COLO668 (cell line): ENCODE measurements at regions not wholly inside any gene's neighbourhood (a gene's known extent, or its start where the extent isn't known, plus 50 kb on each side); places are given as distances from the start of the nearest gene placed in this dataset.
"Not testable (repeated sequence)": the region's sequence is repeated elsewhere in the genome, so short reads cannot be mapped to it uniquely, and the experiment has no call there.

Experiments
- DNase-seq: peaks from one replicate; lab custom pipeline; 2025; ENCODE audit not compliant: unreplicated experiment; lab: John Stamatoyannopoulos, UW

DNA sequence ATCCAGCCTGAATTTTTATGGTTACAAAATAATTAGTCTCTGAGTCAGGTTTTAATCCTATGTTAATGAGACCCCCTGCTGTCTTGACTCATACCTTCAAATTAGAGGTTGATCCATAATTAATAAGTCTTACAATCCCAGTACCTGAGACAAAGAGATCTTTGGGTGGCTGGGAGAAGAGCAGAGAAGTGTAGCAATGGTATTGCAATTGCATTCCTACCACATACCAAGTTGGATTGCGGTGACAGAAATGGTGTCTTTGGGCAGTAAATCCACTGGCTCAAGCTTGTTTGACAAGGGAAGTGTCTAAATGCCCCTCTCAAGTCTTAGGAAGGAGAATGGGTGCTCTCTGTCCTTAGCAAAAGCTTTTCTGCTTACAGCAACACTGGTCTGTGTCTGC lies 150.4 kb downstream of the BTBD3 start:
- DNase-seq = no peak

- DNase-seq = no peak
These were observed 151.5 kb downstream of the BTBD3 start for GRCh38 chr20:12069181-12069580.

DNA sequence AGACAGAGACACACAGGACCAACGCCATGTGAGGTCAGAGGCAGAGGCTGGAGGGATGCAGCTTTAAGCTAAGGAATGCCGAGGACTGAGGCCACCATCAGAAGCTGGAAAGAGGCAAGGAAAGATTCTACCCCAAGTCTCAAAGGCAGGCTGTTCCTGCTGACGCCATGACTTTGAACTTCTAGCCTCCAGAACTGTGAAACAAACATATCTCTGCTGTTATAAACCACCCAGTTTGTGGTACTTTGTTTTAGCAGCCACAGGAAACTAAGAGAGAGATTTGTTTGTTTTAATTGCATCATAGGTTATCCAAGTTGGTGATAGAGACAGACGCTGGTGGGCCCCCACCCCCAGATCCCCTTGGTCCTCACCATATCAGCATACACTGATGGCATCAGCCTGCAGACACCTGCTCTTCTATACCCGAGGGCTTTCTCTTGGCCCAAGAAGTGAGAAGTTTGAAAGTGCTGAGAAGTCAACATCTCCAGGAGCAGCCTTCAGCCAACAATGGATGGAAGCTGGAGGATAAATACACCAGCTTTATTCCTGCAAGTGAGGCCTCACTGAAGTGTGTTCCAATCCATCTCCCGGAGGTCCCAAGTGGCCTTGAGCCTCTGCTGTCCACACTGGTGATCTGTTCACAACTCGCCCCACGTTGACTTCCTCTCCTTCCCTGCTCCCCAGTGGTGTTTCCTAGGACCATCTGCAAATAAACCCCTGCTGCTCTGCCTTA lies 154.7 kb downstream of the BTBD3 start:
- no peak for DNase-seq

DNA sequence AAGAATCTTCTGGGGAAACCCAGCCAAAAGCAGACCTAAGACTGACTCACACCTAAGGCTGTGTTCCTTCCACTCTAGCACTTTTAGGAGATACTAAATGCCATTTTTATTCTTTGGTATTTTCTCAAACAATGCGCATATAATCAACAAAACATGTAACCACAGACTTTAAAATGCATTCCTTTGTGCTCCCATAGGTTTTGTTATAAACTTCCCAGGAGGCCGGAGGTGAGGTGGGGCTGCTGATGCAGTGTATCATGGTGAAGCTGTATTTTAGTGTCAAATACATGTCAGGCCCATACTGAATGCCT lies 155.2 kb downstream of the BTBD3 start:
- DNase-seq = no peak

GRCh38 chr20:12074111-12074655 lies 156.5 kb downstream of the BTBD3 start:
- no peak for DNase-seq

GRCh38 chr20:12076200-12076599 lies 158.5 kb downstream of the BTBD3 start:
- no peak for DNase-seq

DNA sequence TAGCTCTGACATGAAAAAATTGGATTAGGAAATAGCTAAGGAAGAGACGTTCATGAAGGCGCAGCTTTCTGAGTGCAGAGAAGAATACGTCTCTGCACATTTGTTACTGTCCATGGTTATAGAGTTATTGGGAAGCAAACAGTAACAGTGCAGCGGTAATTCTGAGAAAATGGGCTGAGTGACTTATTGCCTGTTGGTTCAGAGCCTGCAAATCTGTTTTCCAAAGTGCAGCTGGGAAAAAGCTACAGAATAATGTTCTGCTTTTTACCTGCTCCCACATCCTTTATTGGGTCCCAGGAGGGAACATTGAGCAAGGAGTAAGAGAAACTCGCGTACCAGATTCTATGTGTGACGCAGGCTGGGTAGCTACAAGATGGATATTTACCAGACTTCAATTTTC lies 160.2 kb downstream of the BTBD3 start:
- DNase-seq = no peak

DNA sequence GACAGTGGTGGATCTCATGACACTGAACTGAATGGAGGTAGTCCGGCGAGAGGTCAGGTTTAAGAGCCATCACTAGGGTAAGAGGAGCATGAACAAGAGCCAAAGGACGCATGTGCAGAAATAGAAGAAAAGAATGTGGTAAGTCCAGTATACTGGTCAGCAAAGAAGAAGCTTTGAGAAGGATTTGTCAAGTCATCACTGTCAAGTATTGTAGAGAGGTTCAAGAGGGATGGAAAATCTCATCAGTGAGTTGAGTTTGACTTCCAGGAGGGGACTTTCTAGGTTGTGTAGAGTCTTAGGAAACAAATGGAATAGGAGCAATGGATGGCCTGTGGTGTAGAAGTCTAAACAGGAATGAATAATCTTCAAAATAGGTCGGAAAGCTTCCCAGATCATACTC lies 161.8 kb downstream of the BTBD3 start:
- DNase-seq = no peak

- no peak for DNase-seq
These were observed 165.6 kb downstream of the BTBD3 start for GRCh38 chr20:12083269-12083668.

GRCh38 chr20:12084482-12084881 lies 166.8 kb downstream of the BTBD3 start:
- no peak for DNase-seq

DNA sequence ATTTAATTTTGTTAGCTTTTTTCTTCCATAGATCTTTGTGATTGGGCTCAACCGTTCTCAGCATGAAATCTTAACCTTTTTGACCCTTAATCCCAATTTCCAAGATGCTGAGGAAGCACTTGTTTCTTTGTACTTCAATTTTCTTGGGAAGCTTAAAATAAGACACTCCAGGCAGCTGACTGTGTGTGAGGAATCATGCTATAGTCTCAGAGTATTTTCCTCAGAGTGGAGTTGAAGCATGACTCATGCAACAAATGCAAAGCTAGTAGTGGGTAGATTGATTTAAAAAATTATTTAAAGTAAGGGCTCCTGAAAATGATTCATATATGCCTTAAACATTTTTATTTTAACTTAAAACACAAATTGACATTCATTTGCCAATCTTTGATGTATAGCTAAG lies 168.7 kb downstream of the BTBD3 start:
- no peak for DNase-seq

- no peak for DNase-seq
These were observed 173.2 kb downstream of the BTBD3 start for GRCh38 chr20:12090920-12091319.

DNA sequence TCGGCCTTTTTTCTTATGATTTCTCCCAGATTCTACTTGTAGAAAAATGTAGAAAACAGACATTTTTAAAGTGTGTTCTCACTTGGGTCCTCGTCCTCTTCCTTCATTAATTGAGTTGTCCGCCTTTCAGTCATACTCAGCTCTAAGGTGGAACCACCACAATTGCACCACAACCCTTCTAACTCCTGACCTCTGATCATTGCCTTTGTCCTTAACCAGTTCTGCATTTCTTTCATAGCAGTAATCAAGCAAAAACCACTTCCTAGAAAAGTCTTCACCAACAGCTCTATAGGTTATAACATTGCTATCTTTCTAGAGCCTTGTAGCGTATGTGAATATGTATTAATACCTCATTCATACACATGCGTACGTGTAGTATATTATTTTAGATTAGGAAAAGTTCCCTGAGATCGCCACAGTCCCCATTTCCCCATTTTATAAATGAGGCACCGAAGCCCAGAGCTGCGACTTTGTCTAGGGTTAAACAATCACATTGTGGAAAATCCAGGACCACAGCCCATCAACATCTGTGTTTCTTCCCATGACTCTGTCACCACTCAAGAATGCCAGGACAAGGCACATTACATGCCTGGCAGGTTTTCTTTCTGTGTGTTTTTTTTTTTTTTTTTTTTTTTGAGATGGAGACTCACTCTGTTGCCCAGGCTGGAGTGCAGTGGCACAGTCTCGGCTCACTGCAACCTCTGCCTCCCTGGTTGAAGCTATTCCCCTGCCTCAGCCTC lies 175.5 kb downstream of the BTBD3 start:
- no peak for DNase-seq

DNA sequence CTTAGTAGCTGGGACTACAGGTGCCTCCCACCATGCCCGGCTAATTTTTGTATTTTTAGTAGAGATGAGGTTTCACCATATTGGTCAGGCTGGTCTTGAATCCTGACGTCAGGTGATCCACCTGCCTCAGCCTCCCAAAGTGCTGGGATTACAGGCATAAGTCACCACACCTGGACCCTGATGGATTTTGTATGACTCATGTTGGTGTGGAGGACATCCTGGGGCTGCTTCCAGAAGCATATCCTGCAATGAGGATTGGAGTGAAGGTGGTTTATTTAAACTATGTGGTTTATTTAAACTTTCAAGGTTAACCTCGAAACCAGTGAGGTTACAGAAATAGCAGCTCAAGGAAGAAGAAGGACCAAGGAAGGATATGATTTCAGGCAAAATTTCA lies 176.1 kb downstream of the BTBD3 start:
- DNase-seq = not testable (repeated sequence)

- no peak for DNase-seq
These were observed 177.7 kb downstream of the BTBD3 start for GRCh38 chr20:12095180-12095920.

GRCh38 chr20:12098421-12098820 lies 180.7 kb downstream of the BTBD3 start:
- DNase-seq = no peak

DNA sequence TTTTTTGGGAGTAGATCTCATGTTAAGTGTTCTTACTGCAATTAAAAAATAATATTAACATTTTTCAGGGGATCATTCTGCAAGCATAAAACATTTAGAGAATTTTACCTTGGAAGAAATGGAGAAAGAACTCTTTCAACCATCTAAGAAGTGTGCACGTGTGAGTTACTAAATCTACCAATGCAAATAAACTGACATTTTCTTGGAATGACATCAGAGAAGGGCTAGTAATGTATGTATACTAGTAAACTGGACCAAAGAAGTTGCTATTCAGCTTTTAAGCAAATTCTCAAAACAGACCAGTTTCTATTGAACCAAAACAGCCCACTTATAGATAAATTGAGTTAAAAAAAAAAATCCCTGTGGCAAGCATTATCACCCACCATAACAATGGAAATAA lies 191.2 kb downstream of the BTBD3 start:
- DNase-seq = no peak

DNA sequence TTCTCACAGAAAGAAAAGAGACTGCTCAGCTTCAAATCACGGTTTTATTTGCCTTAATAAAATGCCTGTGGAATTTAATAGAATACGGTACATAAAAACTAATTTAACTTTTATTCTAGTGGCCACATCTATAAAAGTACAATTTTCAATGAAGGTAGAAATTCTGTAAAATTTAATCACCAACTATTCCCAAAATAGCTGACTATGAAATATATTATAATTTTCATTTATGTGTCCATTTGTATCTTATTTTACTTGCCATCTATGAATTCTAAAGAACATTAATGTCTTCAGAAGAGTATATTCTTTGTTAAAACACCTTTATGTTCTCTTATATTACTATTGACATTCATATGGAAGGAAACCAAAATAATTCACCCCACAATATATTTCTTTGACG lies 192.6 kb downstream of the BTBD3 start:
- DNase-seq = no peak

DNA sequence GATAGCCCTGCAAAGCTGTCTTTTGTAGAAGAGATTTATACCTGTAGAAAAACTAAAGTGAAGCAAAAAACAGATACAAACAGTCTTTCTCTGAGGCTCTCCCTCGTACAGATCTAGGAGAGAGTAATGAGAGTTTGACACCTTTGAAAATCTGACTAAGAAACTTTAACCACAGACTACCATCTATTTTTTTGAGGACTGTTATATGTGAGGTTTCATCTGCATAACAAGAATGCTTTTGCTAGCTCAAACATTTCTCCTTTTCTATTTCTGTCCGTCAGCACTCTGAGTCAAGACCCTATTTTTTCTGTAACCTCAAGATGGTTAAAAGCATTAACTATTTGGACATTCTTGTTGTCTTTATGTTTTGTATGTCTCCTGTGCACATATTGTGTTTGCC lies 193.0 kb downstream of the BTBD3 start:
- DNase-seq = no peak

DNA sequence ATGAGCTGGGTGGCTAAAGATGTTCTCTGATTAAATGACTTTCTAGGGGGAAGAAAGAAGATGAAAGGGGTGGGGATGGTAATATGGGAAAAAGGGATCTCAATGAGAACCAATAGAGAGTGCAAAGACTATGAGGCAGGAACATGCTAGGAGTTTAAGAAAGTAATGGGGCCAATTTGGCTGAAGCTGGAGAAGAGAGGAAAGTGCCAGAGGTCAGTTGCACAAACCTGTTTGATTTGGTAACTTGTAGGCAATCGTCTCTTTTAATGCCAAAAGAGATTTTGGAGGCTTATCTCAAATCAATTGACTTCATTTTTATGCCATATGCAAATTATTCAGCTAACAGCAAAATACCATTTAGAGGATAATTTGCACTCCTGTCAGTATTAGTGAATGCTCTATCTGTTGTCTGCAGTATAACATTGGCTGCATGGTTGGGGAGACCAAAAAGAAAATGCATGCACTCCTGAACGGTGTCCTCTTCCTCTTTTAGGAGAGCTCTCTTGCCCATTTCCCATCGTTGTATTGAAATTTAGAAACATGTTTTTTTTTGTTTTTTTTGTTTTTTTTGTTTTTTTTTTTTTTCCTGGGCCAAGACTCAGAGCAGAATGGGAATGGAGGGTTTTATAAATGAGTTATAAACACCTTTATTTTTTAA lies 193.9 kb downstream of the BTBD3 start:
- no peak for DNase-seq

DNA sequence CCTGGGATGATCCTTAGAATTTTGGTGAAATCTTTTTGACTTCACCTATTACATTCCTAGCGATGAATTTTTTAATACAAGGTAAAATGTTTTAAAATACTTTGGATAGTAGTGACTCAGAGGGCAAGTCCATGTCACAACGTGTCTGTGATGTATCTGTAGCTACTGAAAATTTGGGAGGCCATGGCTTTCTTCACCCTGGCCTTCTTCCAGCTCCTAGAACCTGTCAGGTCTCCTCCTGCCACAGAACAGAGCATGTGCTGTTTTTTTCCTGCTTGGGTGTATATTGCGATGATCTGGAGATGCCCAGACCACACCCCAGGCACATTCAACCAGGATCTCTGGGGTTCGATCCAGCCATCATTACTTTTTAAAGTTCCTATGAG lies 194.4 kb downstream of the BTBD3 start:
- DNase-seq = no peak
